DOHH2 (cell line): ENCODE measurements at regions not wholly inside any gene's neighbourhood (a gene's known extent, or its start where the extent isn't known, plus 50 kb on each side); places are given as distances from the start of the nearest gene placed in this dataset.

Source experiments
- H3F3A ChIP-seq: fragments of 200-600 bp; sonication (generic), shearing (Covaris generic); 2 replicates; pipeline ENCODE4 v1.6.0; 2016; ENCODE audit warnings: antibody characterized with exemption, mild to moderate bottlenecking; ENCODE audit not compliant: control insufficient read depth, insufficient read depth
- H3K27ac ChIP-seq: fragments of 200-600 bp; sonication (generic); 2 replicates; pipeline ENCODE4 v1.5.1; 2014; ENCODE audit warnings: low read depth, mild to moderate bottlenecking, low read length, moderate library complexity
- H3K27me3 ChIP-seq: fragments of 200-600 bp; sonication (generic); 2 replicates; pipeline ENCODE4 v1.6.1; 2014; ENCODE audit warnings: mild to moderate bottlenecking, low read length, mixed read lengths; ENCODE audit not compliant: control insufficient read depth
- H3K36me3 ChIP-seq: fragments of 200-600 bp; sonication (generic); 2 replicates; pipeline ENCODE4 v1.6.1; 2014; ENCODE audit warnings: mild to moderate bottlenecking, low read length, moderate library complexity, mixed read lengths; ENCODE audit not compliant: control insufficient read depth
- H3K4me1 ChIP-seq: fragments of 200-600 bp; sonication (generic); 2 replicates; pipeline ENCODE4 v1.6.1; 2014; ENCODE audit warnings: mild to moderate bottlenecking, low read length, mixed read lengths; ENCODE audit not compliant: control insufficient read depth
- H3K4me2 ChIP-seq: fragments of 200-600 bp; sonication (generic); 2 replicates; pipeline ENCODE4 v1.6.0; 2014; ENCODE audit warnings: mild to moderate bottlenecking, low read length, moderate library complexity
- H3K4me3 ChIP-seq: fragments of 200-600 bp; sonication (generic); 2 replicates; pipeline ENCODE4 v1.5.1; 2014; ENCODE audit warnings: mild to moderate bottlenecking, low read length, mixed read lengths
- H3K79me2 ChIP-seq: fragments of 200-600 bp; sonication (generic); 2 replicates; pipeline ENCODE4 v1.6.1; 2014; ENCODE audit warnings: mild to moderate bottlenecking, low read length, mixed read lengths; ENCODE audit not compliant: control insufficient read depth
- H3K9me2 ChIP-seq: fragments of 200-600 bp; sonication (generic); replicated peaks from 2 replicates; pipeline ENCODE4 v1.6.1; 2014; ENCODE audit warnings: mild to moderate bottlenecking, low read length, mixed read lengths; ENCODE audit not compliant: control insufficient read depth
- H3K9me3 ChIP-seq: fragments of 200-600 bp; sonication (generic); 2 replicates; pipeline ENCODE4 v1.6.1; 2014; ENCODE audit warnings: antibody characterized with exemption, low read length, mixed read lengths; ENCODE audit not compliant: control insufficient read depth, insufficient read depth
- H4K20me1 ChIP-seq: fragments of 200-600 bp; sonication (generic); 2 replicates; pipeline ENCODE4 v1.6.0; 2014; ENCODE audit warnings: low read depth, mild to moderate bottlenecking, antibody characterized with exemption, low read length, moderate library complexity; ENCODE audit not compliant: control insufficient read depth, insufficient read depth
- CTCF ChIP-seq: fragments of 200-600 bp; sonication (generic); IDR thresholded peaks from one replicate; pipeline ENCODE4 v1.5.1; 2014; ENCODE audit warnings: antibody characterized with exemption, mild to moderate bottlenecking, low read depth, low read length; ENCODE audit not compliant: poor library complexity, severe bottlenecking
- EZH2phosphoT487 ChIP-seq: fragments of 200-600 bp; sonication (generic); IDR thresholded peaks from 2 replicates; pipeline ENCODE4 v1.6.1; 2017; ENCODE audit warnings: borderline replicate concordance, mild to moderate bottlenecking, antibody characterized with exemption, low read length, moderate library complexity, mixed read lengths

GRCh38 chr18:27861539-27861938 lies 315.4 kb downstream of the CDH2 start:
- Histone ChIP-seq H3K27ac (no peak overlapping the region), H4K20me1 (no peaks in the 10 kb centered on the region), H3K4me1 (no peaks in the 10 kb centered on the region), H3K36me3 (no peaks in the 10 kb centered on the region), H3K79me2 (no peaks in the 10 kb centered on the region), H3K9me3 (no peaks in the 10 kb centered on the region), H3K9me2 (no peaks in the 10 kb centered on the region), H3K4me3 (no peak overlapping the region), H3F3A (no peaks in the 10 kb centered on the region), H3K4me2 (no peak overlapping the region), H3K27me3 (no peaks in the 10 kb centered on the region)
- TF ChIP-seq CTCF, result no peak
- no peak for TF ChIP-seq EZH2phosphoT487

- H3K4me1 ChIP-seq, result no peaks in the 10 kb centered on the region
- H3K27me3 ChIP-seq, result no peaks in the 10 kb centered on the region
- TF ChIP-seq EZH2phosphoT487, result no peak
- no peak for TF ChIP-seq CTCF
- no peak overlapping the region for H3K27ac ChIP-seq
- no peak overlapping the region for H3K4me2 ChIP-seq
- no peaks in the 10 kb centered on the region for H3K36me3 ChIP-seq
- no peaks in the 10 kb centered on the region for H3K9me2 ChIP-seq
- H3K4me3 ChIP-seq, result no peak overlapping the region
- H3K9me3 ChIP-seq, result no peaks in the 10 kb centered on the region
- no peaks in the 10 kb centered on the region for H3K79me2 ChIP-seq
- no peaks in the 10 kb centered on the region for H3F3A ChIP-seq
- no peaks in the 10 kb centered on the region for H4K20me1 ChIP-seq
Observed at GRCh38 chr18:27860701-27861107, 316.2 kb downstream of the CDH2 start.

- H3K36me3 ChIP-seq, result no peaks in the 10 kb centered on the region
- no peaks in the 10 kb centered on the region for H3K79me2 ChIP-seq
- H4K20me1 ChIP-seq, result no peaks in the 10 kb centered on the region
- no peak overlapping the region for H3K27ac ChIP-seq
- no peaks in the 10 kb centered on the region for H3F3A ChIP-seq
- no peaks in the 10 kb centered on the region for H3K27me3 ChIP-seq
- H3K9me3 ChIP-seq, result no peaks in the 10 kb centered on the region
- H3K4me1 ChIP-seq, result no peaks in the 10 kb centered on the region
- no peaks in the 10 kb centered on the region for H3K9me2 ChIP-seq
- H3K4me3 ChIP-seq, result no peak overlapping the region
- no peak overlapping the region for H3K4me2 ChIP-seq
- TF ChIP-seq EZH2phosphoT487 (no peak), CTCF (no peak)
Observed at GRCh38 chr18:27860011-27860410, 316.9 kb downstream of the CDH2 start.

GRCh38 chr18:27856820-27857219 lies 320.1 kb downstream of the CDH2 start:
- H3F3A ChIP-seq, result no peaks in the 10 kb centered on the region

More at GRCh38 chr18:27856820-27857219, 320.1 kb downstream of the CDH2 start:
- H3K4me2 ChIP-seq, result no peak overlapping the region
- H3K27me3 ChIP-seq, result no peaks in the 10 kb centered on the region
- TF ChIP-seq CTCF (no peak), EZH2phosphoT487 (no peak)
- H4K20me1 ChIP-seq, result no peaks in the 10 kb centered on the region
- no peaks in the 10 kb centered on the region for H3K9me3 ChIP-seq
- H3K4me1 ChIP-seq, result no peaks in the 10 kb centered on the region
- no peak overlapping the region for H3K27ac ChIP-seq
- H3K79me2 ChIP-seq, result no peaks in the 10 kb centered on the region
- H3K36me3 ChIP-seq, result no peaks in the 10 kb centered on the region
- H3K4me3 ChIP-seq, result no peak overlapping the region
- H3K9me2 ChIP-seq, result no peaks in the 10 kb centered on the region
